Body of pancreas (tissue), 4 donors: ENCODE measurements at regions not wholly inside any gene's neighbourhood (a gene's known extent, or its start where the extent isn't known, plus 50 kb on each side); places are given as distances from the start of the nearest gene placed in this dataset.

Source experiments
- ATAC-seq: fragments of 150-250 bp; one replicate; pipeline ENCODE4 v1.9.1; 2016
- DNase-seq, 4 donors: peaks; one replicate each; pipeline ENCODE4 v3.0.0-alpha.2; 2019
- H3K27ac ChIP-seq, 4 donors: fragments of 200-600 bp; sonication (generic); 1 replicate in 3 of 4; 2 replicates in 1 of 4; pipeline versions ENCODE4 v1.5.1 to v1.6.1; 2016 to 2019; ENCODE audit warnings: mild to moderate bottlenecking in 1 of 4, mixed read lengths in 1 of 4, moderate library complexity in 1 of 4
- H3K27me3 ChIP-seq, 2 donors: fragments of 200-600 bp; sonication (generic); one replicate each; pipeline ENCODE4 v1.6.0; 2016; ENCODE audit warnings: mild to moderate bottlenecking in 1 of 2
- H3K36me3 ChIP-seq, 2 donors: fragments of 200-600 bp; sonication (generic); replicated peaks in 1 of 2; 2 replicates each; pipeline ENCODE4 v1.5.1; 2016; ENCODE audit warnings: low read depth in 2 of 2; ENCODE audit not compliant: insufficient read depth in 1 of 2
- H3K4me1 ChIP-seq: fragments of 200-600 bp; sonication (generic); one replicate; pipeline ENCODE4 v1.6.0; 2016
- H3K4me3 ChIP-seq, 2 donors: fragments of 200-600 bp; sonication (generic); 1 replicate in 1 of 2; 2 replicates in 1 of 2; pipeline ENCODE4 v1.5.1; 2016 to 2019
- H3K9me3 ChIP-seq, 3 donors: fragments of 200-600 bp; sonication (generic); 1 replicate in 2 of 3; 2 replicates in 1 of 3; pipeline ENCODE4 v1.5.1; 2016
- CTCF ChIP-seq, 7 experiments: fragments of 450-650 bp in 4 of 7; fragments of 200-600 bp in 3 of 7; sonication (generic) in 3 of 7; IDR thresholded peaks; one replicate each; pipeline ENCODE4 v1.5.1; 2016 to 2019; ENCODE audit warnings: antibody characterized with exemption in 7 of 7
- POLR2A ChIP-seq, 3 donors: fragments of 450-650 bp; IDR thresholded peaks; one replicate each; pipeline ENCODE4 v1.6.1; 2016; ENCODE audit warnings: antibody characterized with exemption in 3 of 3, mild to moderate bottlenecking in 2 of 3
- WGBS, 2 donors: methylation state at CpG; one replicate each; pipeline ENCODE4 v1.1.5; 2017; 5-methylcytosine and 5-hydroxymethylcytosine counted together
- intact Hi-C: fragments of 100-400 bp; cut with DNase I; formaldehyde crosslinking; loops from one replicate; pipeline ENCODE4 v1.15.1; 2023

GRCh38 chr18:24545651-24546050 lies 85.2 kb downstream of the HRH4 start:
- no peaks in the 10 kb centered on the region for H3K27me3 ChIP-seq
- 73 to 79% methylated on average over 2 of the region's 2 CpGs for WGBS, 2 donors
- no peak for ATAC-seq
- no peaks in the 10 kb centered on the region for H3K4me1 ChIP-seq
- TF ChIP-seq CTCF (IDR thresholded peaks at IDR 0.05) (no peak), POLR2A (IDR thresholded peaks at IDR 0.05) (no peak)
- H3K4me3 ChIP-seq, result no peak overlapping the region
- H3K27ac ChIP-seq, result no peak overlapping the region
- no peak for DNase-seq
- H3K9me3 ChIP-seq, result no peaks in the 10 kb centered on the region
- intact Hi-C loops, result loop anchor here (10.0 kb wide), 2 partner anchors 59 to 179 kb away; no protein-coding TSS in a partner anchor
- H3K36me3 ChIP-seq, result no peaks in the 10 kb centered on the region

- no peaks in the 10 kb centered on the region for H3K9me3 ChIP-seq
- DNase-seq, result no peak
- no peaks in the 10 kb centered on the region for H3K4me1 ChIP-seq
- intact Hi-C loops, result loop anchor here (10.0 kb wide), 2 partner anchors 58 to 178 kb away; no protein-coding TSS in a partner anchor
- H3K36me3 ChIP-seq, result no peaks in the 10 kb centered on the region
- no peak for ATAC-seq
- TF ChIP-seq POLR2A (IDR thresholded peaks at IDR 0.05) (no peak), CTCF (IDR thresholded peaks at IDR 0.05) (no peak)
- no peaks in the 10 kb centered on the region for H3K27me3 ChIP-seq
- no peak overlapping the region for H3K4me3 ChIP-seq
- WGBS, 2 donors, result 28 to 48% methylated on average over 4 of the region's 4 CpGs
- no peak overlapping the region for H3K27ac ChIP-seq
Observed at GRCh38 chr18:24546307-24546706, 85.9 kb downstream of the HRH4 start.

- no peaks in the 10 kb centered on the region for H3K4me1 ChIP-seq
- DNase-seq (no peak), ATAC-seq (no peak)
- intact Hi-C loops, result loop anchor here (10.0 kb wide), 2 partner anchors 56 to 176 kb away; no protein-coding TSS in a partner anchor
- no peaks in the 10 kb centered on the region for H3K27me3 ChIP-seq
- H3K27ac ChIP-seq, result no peak overlapping the region
- no peaks in the 10 kb centered on the region for H3K9me3 ChIP-seq
- no peak overlapping the region for H3K4me3 ChIP-seq
- WGBS, 2 donors, result 72 to 88% methylated on average over 4 of the region's 4 CpGs
- TF ChIP-seq POLR2A (IDR thresholded peaks at IDR 0.05) (no peak), CTCF (IDR thresholded peaks at IDR 0.05) (no peak)
- H3K36me3 ChIP-seq, result no peaks in the 10 kb centered on the region
Observed at GRCh38 chr18:24548583-24548982, 88.1 kb downstream of the HRH4 start.

GRCh38 chr18:24552218-24552617 lies 91.8 kb downstream of the HRH4 start:
- Histone ChIP-seq H3K36me3 (no peaks in the 10 kb centered on the region), H3K9me3 (no peaks in the 10 kb centered on the region), H3K27me3 (no peaks in the 10 kb centered on the region), H3K4me3 (no peak overlapping the region), H3K27ac (no peak overlapping the region), H3K4me1 (no peaks in the 10 kb centered on the region)
- no peak for DNase-seq
- ATAC-seq, result no peak
- WGBS, 2 donors, result 50 to 59% methylated on average over 4 of the region's 4 CpGs
- TF ChIP-seq CTCF (IDR thresholded peaks at IDR 0.05) (no peak), POLR2A (IDR thresholded peaks at IDR 0.05) (no peak)
- intact Hi-C loops, result no loop called here

- no peak overlapping the region for H3K4me3 ChIP-seq
- no peaks in the 10 kb centered on the region for H3K4me1 ChIP-seq
- DNase-seq, result no peak
- TF ChIP-seq CTCF (IDR thresholded peaks at IDR 0.05) (no peak), POLR2A (IDR thresholded peaks at IDR 0.05) (no peak)
- intact Hi-C loops, result no loop called here
- no peak for ATAC-seq
- no peaks in the 10 kb centered on the region for H3K27me3 ChIP-seq
- H3K9me3 ChIP-seq, result no peaks in the 10 kb centered on the region
- H3K27ac ChIP-seq, result no peak overlapping the region
- 52 to 57% methylated on average over 6 of the region's 6 CpGs for WGBS, 2 donors
- no peaks in the 10 kb centered on the region for H3K36me3 ChIP-seq
Observed at GRCh38 chr18:24553571-24554285, 93.3 kb downstream of the HRH4 start.
